ENCODE measurements at regions not wholly inside any gene's neighbourhood (a gene's known extent, or its start where the extent isn't known, plus 50 kb on each side); places are given as distances from the start of the nearest gene placed in this dataset.

- Histone ChIP-seq H3K36me3 (ENCODE audit: control insufficient read depth in 4 of 4, insufficient read depth in 3 of 4, low read depth in 1 of 4, low read length in 3 of 4) (no peaks in the 10 kb centered on the region), H3K4me3 (ENCODE audit: low read depth in 1 of 3, low read length in 3 of 3) (no peak overlapping the region), H3K9me3 (ENCODE audit: control insufficient read depth in 4 of 4, low read length in 3 of 4) (no peaks in the 10 kb centered on the region), H3K4me1 (ENCODE audit: control insufficient read depth in 4 of 4, insufficient read depth in 4 of 4, low read length in 3 of 4) (no peaks in the 10 kb centered on the region), H3K27me3 (ENCODE audit: control insufficient read depth in 4 of 4, insufficient read depth in 4 of 4, low read length in 3 of 4) (no peaks in the 10 kb centered on the region), H3K27ac (ENCODE audit: low read depth in 1 of 2, low read length in 2 of 2) (no peak overlapping the region), H3K9ac (ENCODE audit: low read depth in 1 of 2, low read length in 2 of 2) (no peak overlapping the region)
- TF ChIP-seq MAX (IDR thresholded peaks at IDR 0.05) (no peak), CTCF (IDR thresholded peaks at IDR 0.05; ENCODE audit: low read depth, low read length, missing input control) (no peak), FOXA2 (IDR thresholded peaks at IDR 0.05) (no peak), HNF4A (conservative IDR thresholded peaks at IDR 0.05) (no peak)
- TF ChIP-seq, protein P1, sequence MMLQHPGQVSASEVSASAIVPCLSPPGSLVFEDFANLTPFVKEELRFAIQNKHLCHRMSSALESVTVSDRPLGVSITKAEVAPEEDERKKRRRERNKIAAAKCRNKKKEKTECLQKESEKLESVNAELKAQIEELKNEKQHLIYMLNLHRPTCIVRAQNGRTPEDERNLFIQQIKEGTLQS (IDR thresholded peaks at IDR 0.05): no peak
- TF ChIP-seq, protein P2, sequence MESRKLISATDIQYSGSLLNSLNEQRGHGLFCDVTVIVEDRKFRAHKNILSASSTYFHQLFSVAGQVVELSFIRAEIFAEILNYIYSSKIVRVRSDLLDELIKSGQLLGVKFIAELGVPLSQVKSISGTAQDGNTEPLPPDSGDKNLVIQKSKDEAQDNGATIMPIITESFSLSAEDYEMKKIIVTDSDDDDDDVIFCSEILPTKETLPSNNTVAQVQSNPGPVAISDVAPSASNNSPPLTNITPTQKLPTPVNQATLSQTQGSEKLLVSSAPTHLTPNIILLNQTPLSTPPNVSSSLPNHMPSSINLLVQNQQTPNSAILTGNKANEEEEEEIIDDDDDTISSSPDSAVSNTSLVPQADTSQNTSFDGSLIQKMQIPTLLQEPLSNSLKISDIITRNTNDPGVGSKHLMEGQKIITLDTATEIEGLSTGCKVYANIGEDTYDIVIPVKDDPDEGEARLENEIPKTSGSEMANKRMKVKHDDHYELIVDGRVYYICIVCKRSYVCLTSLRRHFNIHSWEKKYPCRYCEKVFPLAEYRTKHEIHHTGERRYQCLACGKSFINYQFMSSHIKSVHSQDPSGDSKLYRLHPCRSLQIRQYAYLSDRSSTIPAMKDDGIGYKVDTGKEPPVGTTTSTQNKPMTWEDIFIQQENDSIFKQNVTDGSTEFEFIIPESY (IDR thresholded peaks at IDR 0.05): no peak
- WGBS: 32% methylated on average over 1 of the region's 1 CpG
- no peak for DNase-seq (ENCODE audit: low spot score)
These were observed 1288.6 kb upstream of the CNTN5 start for GRCh38 chr11:97732011-97732632.

GRCh38 chr11:97738751-97739150 lies 1282.0 kb upstream of the CNTN5 start:
- WGBS: 78% methylated on average over 2 of the region's 2 CpGs
- TF ChIP-seq CTCF (IDR thresholded peaks at IDR 0.05; ENCODE audit: low read depth, low read length, missing input control) (no peak), EGR1 (IDR thresholded peaks at IDR 0.05; ENCODE audit: low read depth in 2 of 2) (no peak), MAX (IDR thresholded peaks at IDR 0.05) (no peak), TAF1 (conservative IDR thresholded peaks at IDR 0.05) (no peak), FOXA1 (IDR thresholded peaks at IDR 0.05) (no peak), FOXA2 (IDR thresholded peaks at IDR 0.05) (no peak), JUND (IDR thresholded peaks at IDR 0.05) (no peak)
- DNase-seq (ENCODE audit: low spot score): no peak
- no peaks in the 10 kb centered on the region for H3K36me3 ChIP-seq (ENCODE audit: control insufficient read depth in 4 of 4, insufficient read depth in 3 of 4, low read depth in 1 of 4, low read length in 3 of 4)
- peaks cover 0 to 3% (median 0%) of the 10 kb centered on the region in 4 donors for H3K9me3 ChIP-seq (ENCODE audit: control insufficient read depth in 4 of 4, low read length in 3 of 4)
- H3K9ac ChIP-seq (ENCODE audit: low read depth in 1 of 2, low read length in 2 of 2): no peak overlapping the region
- no peak overlapping the region for H3K4me3 ChIP-seq (ENCODE audit: low read depth in 1 of 3, low read length in 3 of 3)
- H3K27me3 ChIP-seq (ENCODE audit: control insufficient read depth in 4 of 4, insufficient read depth in 4 of 4, low read length in 3 of 4): no peaks in the 10 kb centered on the region
- H3K4me1 ChIP-seq (ENCODE audit: control insufficient read depth in 4 of 4, insufficient read depth in 4 of 4, low read length in 3 of 4): no peaks in the 10 kb centered on the region
- no peak overlapping the region for H3K27ac ChIP-seq (ENCODE audit: low read depth in 1 of 2, low read length in 2 of 2)
